HG02588 (cell line): ENCODE measurements at regions not wholly inside any gene's neighbourhood (a gene's known extent, or its start where the extent isn't known, plus 50 kb on each side); places are given as distances from the start of the nearest gene placed in this dataset.
"Not testable (repeated sequence)": the region's sequence is repeated elsewhere in the genome, so short reads cannot be mapped to it uniquely, and the experiment has no call there.

Experiments
- ATAC-seq: cut with Tn5 transposase; IDR thresholded peaks from one replicate; pipeline ENCODE4 v1.9.1; 2021; ENCODE audit warnings: mild to moderate bottlenecking, moderate library complexity; ENCODE audit not compliant: unreplicated experiment

DNA sequence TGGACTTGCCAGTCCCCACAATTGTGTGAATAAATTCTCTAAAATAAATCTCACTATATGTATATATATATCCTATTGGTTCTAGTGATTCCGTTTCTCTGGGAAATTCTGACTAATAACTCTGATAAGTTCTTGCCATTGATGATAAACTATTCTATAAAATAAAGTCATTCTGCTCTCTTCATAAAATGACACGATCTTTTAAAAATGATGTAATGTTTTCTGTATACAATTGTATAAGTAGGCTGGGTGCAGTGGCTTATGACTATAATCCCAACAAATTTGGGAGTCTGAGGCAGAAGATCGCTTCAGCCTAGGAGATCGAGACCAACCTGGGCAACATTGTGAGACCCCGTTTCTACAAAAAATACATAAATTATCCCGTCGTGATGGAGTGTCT lies 541.0 kb upstream of the ADGRL4 start:
- ATAC-seq, result no peak

DNA sequence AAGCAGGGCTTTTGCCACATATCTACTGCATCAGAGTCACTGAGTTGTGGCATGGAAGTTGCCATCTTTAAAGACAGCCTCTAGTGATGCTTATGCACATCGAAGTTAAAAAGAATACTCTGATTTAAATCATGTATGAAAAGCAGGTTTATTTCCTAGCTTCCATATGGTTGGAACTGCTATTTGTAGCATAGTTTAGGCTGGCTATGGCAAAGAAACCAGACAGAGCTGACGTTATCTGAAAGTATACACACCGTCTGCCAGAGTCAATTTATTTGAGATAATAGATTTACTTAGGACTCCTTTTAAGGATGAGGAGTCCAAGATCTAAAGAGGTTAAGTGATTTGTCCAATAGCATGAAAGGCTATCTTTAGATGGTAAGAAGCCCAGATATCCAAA lies 536.9 kb upstream of the ADGRL4 start:
- ATAC-seq, result no peak

DNA sequence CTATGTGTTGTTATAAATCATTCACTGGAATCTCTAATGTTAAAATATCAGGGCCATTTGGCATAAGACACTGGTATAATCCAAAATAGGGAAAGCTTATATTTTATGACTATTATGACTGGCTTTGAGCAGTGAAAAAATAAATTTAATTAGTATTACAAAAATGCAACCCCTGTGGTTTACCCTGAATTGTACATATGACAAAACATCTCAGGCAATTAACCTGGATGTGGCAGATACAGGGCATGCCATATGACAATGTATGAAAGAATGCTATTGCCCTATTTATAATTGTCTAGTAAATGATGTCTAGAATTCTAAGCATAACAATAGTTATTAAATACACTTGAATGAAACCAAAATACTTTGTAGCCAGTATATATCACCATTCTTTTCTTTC lies 532.5 kb upstream of the ADGRL4 start:
- ATAC-seq, result no peak

DNA sequence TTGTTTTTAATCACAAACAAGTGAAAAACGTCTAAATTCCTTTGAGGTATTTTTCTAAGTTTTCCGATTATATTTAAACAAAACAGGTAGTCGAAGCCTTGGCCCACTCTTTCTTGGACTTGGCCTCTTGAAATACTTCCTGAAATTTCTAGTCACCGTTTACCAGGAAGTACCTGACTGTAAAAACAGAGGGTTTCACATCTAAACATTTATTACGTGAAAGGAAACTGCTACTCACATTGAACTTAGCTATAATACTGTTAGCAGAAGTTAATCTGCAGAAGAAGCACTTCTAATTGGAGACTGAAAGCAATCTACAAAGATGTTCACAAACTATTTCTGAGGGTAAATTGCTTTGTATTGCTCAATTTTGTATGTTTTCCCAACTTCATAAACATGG lies 526.0 kb upstream of the ADGRL4 start:
- no peak for ATAC-seq

DNA sequence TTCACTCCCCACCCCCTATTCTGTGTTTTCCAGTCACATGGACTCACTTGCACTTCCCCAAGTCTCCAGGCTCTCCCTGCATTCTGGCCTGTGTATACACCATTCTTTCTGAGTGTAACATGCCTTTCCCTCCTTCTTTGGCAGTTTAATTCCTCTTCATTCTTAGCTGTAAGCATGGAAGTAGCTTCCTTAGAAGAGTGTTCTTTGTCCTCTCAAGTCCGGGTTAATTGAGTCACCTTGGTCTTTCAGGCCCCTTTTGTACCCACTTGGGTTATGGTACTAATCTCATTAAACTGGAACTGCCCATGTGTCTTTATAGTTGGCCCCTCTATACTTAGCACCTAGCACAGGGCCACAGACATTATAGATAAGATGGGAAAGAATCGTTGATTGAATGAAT lies 525.3 kb upstream of the ADGRL4 start:
- no peak for ATAC-seq

DNA sequence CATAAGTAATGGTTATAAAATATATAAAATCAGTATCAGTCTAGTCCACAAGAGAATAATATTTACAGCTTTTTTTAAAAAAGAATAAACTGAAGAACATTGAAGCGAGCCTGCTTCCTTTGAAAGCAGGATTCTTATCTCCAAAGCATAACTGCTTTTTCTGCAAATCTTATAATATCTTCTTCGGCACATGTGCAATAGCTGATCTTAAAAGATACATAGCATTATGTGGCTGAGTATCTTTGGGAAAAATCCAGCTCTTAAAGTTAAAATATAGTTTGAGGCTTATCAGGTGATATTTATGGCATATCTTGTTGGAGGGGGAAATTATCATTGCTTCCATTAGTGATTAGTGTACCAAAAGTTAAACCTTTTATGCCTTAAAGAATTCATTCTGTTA lies 523.9 kb upstream of the ADGRL4 start:
- no peak for ATAC-seq

DNA sequence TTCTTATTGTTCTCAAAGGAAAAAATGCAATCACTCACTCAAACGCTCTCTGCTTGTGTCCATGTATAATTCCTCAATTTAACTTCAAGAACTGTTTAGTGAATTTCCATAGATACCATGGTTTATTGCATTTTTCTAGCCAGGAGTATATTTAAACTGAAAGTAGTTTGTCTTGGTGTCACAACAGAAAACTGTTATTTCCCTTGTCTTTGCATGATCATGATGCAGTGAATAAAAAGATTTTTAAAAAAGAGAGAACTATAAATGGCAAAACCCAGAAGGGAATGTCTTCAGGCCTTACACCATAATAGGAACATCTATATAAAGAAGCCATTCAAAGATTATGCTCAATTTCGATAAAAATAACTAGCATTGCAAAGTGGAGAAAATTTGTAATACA lies 523.5 kb upstream of the ADGRL4 start:
- ATAC-seq, result no peak

DNA sequence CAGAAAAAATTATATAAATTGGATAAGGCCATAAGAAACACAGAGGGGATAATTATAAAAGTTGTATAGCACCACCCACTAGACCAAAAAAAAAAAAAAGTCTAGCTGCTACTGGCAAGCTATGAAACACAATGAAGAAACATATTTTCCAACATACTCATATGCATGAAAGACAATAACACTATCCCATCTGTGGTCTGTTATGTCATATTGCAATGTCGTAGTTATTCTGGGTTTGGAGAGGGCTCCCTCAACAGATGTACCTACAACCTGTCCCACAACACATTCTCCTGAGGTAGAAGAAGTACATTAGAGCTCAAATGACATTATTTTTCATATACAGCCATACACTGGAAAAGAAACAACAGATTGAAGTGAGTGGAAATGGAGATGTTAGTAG lies 517.6 kb upstream of the ADGRL4 start:
- ATAC-seq, result no peak

DNA sequence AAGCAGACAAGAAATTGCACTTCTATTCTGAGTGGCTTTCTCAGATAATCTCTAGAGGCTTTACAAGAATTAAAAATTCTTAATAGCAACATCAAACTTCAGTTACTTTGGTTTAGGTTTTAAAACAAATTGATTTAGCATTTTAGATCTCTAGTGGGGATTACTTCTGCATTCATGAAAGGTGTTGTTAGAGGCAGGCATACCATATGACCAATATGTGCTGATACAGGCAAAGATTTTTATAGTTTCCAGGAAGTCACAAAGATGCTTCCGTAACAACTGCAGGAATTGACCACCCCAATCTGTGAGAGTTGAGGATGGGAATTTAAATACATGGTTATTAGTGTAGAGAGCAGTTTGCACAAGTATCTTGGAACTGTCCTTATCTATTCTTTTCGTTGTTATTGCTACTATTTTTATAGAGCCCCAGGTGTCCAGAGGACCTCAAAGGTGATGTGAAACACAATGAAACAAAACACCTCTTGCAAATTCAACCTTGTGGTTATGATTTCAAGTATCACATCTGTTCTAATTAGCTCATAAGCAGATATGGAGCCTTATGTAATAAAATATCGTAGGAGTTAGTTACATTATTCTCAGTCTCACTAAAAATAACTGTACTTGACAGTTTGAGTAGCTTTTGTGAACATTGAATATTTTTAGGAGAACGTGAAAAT lies 512.7 kb upstream of the ADGRL4 start:
- peak; percentile 55 for ATAC-seq

DNA sequence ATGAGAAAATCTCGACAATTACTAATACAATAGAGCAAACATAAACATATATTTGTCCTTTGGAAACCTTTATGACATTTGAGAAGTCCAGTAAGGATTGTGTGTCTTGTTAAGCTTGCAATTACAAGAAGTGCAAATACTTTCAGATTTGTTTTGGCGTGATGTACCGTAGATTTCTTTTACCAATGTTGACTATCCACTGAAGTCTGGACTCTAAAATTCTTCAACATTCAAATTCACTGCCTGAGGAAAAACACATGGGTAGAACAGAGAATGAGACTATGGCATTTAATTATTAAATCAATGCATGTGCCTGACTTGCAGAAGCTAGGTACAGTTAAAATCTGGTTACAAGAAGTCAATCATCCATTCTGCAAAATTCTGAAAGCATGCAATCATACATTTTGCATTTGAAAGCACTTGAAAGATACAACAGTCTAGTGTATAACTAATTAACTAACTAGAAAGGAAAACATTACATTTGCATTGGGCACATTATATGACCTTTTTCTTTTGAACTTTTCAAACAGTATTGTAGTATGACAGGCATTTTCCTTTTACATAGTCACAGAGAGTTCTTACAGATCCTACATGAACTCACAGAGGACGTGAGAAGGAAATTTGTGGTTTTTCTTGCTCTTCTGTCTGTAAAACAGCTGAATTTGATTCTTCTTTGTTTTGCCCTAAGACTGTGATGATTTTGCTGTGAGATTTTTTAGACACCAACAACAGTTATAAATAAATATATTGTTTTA lies 511.1 kb upstream of the ADGRL4 start:
- no peak for ATAC-seq

DNA sequence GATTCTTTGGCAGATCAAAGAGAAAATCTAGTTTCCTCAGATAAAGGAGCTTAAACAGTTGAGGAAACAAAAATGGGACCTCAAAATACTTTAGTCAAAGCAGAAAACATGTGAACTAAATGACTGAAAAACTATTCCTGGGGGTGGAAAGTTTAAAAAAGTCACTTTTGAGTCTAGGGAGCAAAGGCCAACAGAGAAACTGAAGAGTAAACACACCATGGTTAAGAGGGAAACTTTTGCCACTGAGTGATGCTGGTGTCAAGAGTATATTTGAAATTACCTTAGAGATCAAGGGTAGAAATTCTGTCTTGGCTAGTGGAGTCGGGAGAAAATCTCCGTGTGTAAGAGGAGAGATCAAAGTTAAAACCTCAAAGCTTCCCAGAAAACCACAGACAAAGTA lies 501.2 kb upstream of the ADGRL4 start:
- no peak for ATAC-seq

DNA sequence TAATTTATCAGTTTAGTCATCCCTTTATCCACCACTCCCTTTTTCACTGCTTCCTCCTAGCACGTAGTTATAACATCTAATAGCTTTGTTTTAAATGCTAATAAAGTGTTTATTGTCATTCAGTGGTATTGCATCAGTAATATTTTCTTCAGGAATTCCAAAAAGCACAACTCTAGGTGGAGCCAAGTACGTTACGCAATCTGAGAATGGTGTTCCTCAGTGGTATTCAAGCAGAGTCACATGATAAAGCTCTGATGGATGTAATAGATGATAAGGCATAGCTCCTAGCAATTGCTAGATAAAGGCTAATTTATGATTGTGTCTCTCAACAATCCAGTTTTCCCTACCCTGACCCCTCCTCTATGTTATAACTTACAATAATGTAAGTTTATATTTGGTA lies 494.6 kb upstream of the ADGRL4 start:
- no peak for ATAC-seq

DNA sequence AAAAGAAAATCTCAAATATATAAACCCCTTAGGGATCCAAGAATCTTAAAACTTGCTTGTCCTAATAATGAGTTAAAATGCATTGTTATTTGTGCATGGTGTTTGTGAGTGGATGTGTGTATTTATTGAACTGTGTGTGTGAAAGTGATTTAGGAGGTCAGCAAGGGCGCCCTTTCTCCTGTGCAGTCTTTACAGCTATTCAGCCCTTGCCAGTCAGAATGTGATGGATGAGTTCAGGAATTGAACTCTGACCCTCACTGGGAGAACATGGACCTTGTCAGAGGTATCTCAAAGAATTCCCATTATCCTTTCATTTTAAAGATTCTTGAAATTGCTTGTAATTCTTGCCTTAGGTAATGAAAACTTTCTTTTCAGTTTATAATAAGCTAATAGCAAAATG lies 493.0 kb upstream of the ADGRL4 start:
- no peak for ATAC-seq

DNA sequence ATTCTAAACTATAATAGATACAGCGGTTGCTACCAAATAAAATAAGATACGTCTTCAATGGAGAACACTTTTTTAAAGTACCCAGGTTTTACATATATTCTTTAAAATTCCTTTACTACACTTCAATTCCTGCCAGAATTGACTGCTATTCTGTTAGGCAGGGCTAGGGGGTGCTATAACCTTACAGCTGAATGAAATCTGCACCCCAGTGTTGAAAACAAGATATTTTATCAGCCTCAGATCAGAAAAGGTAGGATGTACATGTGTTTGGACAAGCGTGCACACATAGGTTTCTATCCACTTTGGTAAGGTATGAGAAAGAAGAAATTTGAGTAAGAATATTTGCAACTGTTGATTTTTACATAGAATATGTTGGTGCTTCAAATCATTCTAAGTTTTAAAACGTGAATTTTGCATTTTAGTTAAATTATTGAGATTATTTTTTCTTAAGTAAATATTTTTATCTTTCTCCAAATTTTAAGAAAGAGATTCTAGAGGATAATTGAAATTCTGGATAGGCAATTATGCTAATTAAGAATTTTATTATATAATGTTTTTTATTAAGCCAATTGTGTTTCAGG lies 490.8 kb upstream of the ADGRL4 start:
- ATAC-seq, result peak; percentile 67

DNA sequence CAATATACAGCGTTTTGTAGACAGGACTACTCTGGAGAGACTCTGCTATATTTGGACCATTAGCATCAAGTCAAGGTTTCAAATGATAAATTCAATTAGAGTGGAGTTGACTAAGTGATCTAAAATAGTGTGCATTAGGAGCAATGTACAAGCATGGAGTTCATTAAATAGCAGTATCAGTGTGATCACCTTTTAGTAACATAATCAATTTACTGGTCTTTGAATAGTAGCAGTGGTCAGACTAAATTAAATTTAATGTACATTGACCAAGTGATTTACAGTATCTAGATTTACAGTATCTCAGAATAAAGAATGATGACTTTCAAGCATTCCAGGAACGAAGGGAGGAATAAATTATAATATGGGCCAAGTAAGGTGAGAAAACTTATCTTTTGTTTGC lies 489.6 kb upstream of the ADGRL4 start:
- ATAC-seq, result no peak

DNA sequence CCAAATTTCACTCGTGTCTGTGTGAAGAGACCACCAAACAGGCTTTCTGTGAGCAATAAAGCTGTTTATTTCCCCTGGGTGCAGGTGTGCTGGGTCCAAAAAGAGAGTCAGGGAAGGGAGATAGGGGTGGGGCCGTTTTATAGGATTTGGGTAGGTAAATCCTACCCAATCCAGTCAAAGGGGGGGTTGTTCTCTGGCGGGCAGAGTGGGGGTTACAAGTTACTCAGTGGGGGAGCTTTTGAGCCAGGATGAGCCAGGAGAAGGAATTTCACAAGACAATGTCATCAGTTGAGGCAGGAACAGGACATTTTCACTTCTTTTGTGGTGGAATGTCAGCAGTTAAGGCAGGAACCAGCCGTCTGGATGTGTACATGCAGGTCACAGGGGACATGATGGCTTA lies 487.2 kb upstream of the ADGRL4 start:
- ATAC-seq, result not testable (repeated sequence)

DNA sequence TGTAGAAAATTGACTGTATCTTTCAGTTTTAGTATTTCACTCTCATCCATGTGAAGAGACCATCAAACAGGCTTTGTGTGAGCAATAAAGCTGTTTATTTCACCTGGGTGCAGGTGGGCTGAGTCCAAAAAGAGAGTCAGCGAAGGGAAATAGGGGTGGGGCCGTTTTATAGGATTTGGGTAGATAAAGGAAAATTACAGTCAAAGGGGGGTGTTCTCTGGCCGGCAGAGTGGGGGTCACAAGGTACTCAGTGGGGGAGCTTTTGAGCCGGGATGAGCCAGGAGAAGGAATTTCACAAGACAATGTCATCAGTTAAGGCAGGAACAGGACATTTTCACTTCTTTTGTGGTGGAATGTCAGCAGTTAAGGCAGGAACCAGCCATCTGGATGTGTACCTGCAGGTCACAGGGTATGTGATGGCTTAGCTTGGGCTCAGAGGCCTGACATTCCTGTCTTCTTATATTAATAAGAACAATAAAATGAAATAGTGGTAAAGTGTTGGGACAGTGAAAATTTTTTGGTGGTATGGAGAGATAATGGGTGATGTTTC lies 482.1 kb upstream of the ADGRL4 start:
- not testable (repeated sequence) for ATAC-seq

DNA sequence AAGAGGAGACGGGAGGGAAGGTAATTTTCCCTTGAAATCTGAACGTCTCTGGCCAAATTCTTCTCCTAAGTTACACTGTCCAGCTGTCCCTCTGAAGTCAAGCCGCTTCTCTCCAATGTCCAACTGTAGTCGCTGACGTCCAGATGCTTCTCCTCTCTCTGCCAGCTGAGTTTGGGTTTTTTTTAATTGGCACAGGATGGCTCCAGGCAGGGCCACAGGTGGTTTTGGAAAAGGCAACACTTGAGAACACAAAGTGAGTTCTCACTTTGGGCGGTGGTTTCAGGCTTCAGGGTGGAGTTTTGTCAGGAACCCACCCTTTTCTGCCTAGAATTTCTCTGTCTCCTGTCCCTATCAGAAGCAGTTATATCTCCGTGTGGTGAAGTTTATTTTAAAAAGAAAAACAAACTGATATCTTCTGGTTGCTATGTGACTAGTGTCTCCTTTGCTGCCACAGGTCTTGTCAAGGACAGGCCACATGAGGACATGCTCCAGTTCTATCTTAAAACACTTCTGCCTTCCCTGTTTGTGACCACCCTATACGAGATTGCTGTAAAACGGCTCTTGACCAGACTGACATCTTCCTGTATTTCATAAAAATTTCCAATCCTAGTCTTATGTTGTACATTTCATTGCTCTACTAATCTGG lies 472.3 kb upstream of the ADGRL4 start:
- ATAC-seq, result no peak

DNA sequence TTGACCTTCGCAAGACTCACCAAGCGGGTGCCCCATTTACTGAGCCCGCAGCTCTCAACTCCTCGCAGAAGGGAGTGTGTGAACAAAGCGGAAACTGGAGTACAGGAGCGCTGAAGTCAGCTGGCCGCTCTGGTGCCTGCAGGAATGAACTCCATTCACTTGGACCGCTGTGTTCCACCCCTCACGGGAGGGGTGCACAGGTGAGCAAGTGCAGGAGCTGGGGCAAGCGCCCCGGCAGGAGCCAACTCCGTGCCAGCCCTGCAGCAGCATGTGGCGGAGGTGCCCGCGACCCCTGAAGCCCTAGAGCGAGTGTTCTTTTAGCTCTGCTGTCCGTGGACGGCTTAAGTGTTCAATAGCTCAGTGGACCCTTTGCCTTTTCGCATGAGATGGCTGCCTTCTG lies 471.6 kb upstream of the ADGRL4 start:
- no peak for ATAC-seq

DNA sequence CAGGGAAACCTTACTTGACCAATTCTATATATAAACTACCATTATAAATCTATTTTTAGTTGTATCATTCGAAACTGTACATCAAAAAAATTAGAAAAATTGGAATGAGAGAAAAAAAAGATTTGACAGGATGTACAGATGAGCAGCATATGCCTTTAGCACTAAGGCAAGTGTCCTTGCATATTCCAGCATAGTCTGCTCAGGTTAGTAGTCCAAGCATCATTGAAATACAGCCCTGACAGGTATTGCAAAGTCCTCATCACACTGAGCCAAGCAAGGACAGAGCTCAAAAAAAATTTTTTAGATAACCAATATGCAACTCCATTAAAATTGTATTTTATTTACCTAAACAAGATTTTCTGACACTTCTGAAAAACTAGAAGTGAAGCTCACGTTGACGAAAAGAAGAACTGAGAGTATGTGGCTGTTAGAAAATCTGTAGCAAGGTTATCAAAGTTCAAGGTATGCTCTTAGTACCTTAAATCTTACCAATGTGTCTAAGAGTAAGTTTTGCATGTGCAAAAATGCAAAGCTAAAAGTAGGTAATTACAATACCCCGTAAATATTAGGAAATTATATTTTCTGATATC lies 465.6 kb upstream of the ADGRL4 start:
- peak; percentile 81 for ATAC-seq

DNA sequence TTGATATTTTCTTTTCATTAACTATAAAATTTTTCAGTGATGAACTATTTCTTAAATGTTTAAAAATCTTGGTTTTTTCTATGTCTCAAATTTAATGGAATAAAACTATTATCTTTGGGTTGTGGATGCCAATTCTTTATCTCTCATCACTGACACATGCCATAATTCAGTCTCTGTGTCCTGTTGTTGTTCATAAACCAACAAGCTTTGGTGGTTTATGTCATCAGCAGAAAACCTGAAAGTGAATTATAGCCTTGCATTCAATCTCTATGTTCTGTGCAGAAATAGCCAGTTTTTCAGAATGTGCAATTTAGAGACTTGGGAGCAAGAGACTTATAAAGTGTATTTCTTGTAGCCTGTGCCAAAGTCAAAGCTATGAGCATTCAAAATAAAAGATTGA lies 462.6 kb upstream of the ADGRL4 start:
- no peak for ATAC-seq
